ENCODE measurements at regions not wholly inside any gene's neighbourhood (a gene's known extent, or its start where the extent isn't known, plus 50 kb on each side); places are given as distances from the start of the nearest gene placed in this dataset.

DNA sequence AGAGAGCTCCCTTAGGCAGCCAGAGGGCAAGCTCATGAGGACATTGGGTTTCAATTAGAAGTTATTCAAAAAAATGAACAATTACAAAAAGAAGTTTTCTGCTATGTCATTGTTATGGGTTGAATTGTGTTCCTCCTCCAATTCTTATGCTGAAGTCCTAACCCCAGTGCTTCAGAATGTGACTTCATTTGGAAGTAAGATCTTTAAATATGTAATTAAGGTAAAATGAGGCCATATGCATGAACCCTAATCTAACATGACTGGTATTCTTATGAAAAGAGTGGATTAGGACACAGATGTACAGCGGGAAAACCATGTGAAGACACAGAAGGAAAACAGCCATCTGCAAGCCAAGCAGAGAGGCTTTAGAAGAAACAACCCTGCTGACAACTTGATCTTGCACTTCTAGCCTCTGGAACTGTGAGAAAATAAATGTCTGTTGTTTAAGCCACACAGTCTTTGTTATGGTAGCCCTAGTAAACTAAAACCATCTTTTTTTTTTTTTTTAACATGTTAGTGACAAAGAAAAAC, 929.6 kb downstream of the EPHA3 start:
- Histone ChIP-seq H3K9me3 (ENCODE audit: insufficient read depth, low read depth) (0 out of 2 replicates have a peak, but pooled peaks cover 3% of the 10 kb centered on the region), H2AFZ (no peak overlapping the region), H3K79me2 (ENCODE audit: low read depth) (no peaks in the 10 kb centered on the region), H3K27me3 (ENCODE audit: insufficient read depth, low read depth) (no peaks in the 10 kb centered on the region), H3K27ac (no peak overlapping the region), H3K9me2 (ENCODE audit: insufficient read depth) (0 out of 2 replicates have a peak, but pooled peaks cover 5% of the 10 kb centered on the region), H3K36me3 (ENCODE audit: low read depth) (no peaks in the 10 kb centered on the region), H3K4me1 (replicated peaks; ENCODE audit: insufficient read depth) (no peaks in the 10 kb centered on the region), H3K4me3 (no peak overlapping the region), H4K20me1 (ENCODE audit: insufficient read depth) (no peaks in the 10 kb centered on the region), H3F3A (ENCODE audit: insufficient read depth, low read depth) (no peaks in the 10 kb centered on the region), H3K4me2 (no peak overlapping the region)
- TF ChIP-seq EZH2 (IDR thresholded peaks at IDR 0.05; ENCODE audit: low read depth), result no peak
- TF ChIP-seq, protein P1, sequence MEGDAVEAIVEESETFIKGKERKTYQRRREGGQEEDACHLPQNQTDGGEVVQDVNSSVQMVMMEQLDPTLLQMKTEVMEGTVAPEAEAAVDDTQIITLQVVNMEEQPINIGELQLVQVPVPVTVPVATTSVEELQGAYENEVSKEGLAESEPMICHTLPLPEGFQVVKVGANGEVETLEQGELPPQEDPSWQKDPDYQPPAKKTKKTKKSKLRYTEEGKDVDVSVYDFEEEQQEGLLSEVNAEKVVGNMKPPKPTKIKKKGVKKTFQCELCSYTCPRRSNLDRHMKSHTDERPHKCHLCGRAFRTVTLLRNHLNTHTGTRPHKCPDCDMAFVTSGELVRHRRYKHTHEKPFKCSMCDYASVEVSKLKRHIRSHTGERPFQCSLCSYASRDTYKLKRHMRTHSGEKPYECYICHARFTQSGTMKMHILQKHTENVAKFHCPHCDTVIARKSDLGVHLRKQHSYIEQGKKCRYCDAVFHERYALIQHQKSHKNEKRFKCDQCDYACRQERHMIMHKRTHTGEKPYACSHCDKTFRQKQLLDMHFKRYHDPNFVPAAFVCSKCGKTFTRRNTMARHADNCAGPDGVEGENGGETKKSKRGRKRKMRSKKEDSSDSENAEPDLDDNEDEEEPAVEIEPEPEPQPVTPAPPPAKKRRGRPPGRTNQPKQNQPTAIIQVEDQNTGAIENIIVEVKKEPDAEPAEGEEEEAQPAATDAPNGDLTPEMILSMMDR (conservative IDR thresholded peaks at IDR 0.05), result no peak
- CTCF ChIA-PET, result no interaction called here
- no TSS peak for BruUV-seq (replicated peaks)
- intact Hi-C loops (cut with micrococcal nuclease; ENCODE audit: unreplicated experiment), result no loop called here
- POLR2A ChIA-PET (ENCODE audit: unreplicated experiment), result no interaction called here
- DNase-seq, result no peak

DNA sequence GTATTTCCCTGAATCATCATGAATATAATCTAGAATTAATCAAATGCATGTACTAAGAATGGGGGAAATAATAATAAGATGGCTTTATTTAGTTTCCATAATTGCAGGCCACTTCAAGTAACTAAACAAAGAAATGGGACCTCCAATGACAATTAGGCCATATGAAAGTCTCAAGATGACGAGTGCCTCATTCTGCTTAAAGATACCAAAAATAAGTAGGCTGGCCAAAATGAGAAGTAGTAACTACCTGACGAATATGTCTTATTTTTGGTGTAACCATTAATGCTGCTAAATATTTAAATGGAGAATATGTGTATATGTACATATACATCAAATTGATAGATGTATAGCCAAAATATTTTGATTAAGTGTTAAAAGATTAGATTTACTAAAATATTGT, 932.6 kb downstream of the EPHA3 start:
- H3K27ac ChIP-seq, result no peak overlapping the region
- TF ChIP-seq EZH2 (IDR thresholded peaks at IDR 0.05; ENCODE audit: low read depth), result no peak
- TF ChIP-seq, protein P1 (conservative IDR thresholded peaks at IDR 0.05), result no peak
- H3K27me3 ChIP-seq (ENCODE audit: insufficient read depth, low read depth), result no peaks in the 10 kb centered on the region
- no peak overlapping the region for H3K4me2 ChIP-seq
- no TSS peak for BruUV-seq (replicated peaks)
- ChIA-PET CTCF (no interaction called here), POLR2A (ENCODE audit: unreplicated experiment) (no interaction called here)
- H3K9me2 ChIP-seq (ENCODE audit: insufficient read depth), result peaks cover 5% of the 10 kb centered on the region; the same call in 1 of the 2 replicates
- no peaks in the 10 kb centered on the region for H3K36me3 ChIP-seq (ENCODE audit: low read depth)
- no peak overlapping the region for H2AFZ ChIP-seq
- intact Hi-C loops (cut with micrococcal nuclease; ENCODE audit: unreplicated experiment), result no loop called here
- no peaks in the 10 kb centered on the region for H3K4me1 ChIP-seq (replicated peaks; ENCODE audit: insufficient read depth)
- DNase-seq, result no peak
- no peaks in the 10 kb centered on the region for H3K9me3 ChIP-seq (ENCODE audit: insufficient read depth, low read depth)
- H3K79me2 ChIP-seq (ENCODE audit: low read depth), result no peaks in the 10 kb centered on the region
- no peak overlapping the region for H3K4me3 ChIP-seq
- H4K20me1 ChIP-seq (ENCODE audit: insufficient read depth), result no peaks in the 10 kb centered on the region
- H3F3A ChIP-seq (ENCODE audit: insufficient read depth, low read depth), result no peaks in the 10 kb centered on the region

DNA sequence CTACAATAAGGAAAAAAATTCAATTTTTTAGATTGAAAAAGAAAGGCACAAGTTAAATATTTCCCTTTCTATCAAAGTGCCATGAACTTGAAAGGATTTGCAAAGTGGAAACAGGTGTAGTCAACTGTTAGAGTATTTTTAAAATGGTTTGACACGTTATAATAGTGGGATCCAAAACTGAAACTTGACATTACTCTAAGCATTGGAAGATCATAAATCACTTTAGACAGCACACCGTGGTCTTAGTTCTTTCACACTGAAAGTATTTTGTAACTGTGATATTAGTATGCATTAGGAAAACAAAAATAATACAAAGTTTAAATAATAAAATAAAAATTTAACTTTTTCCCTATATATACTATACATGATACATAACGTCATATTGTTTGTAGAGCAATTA, 933.1 kb downstream of the EPHA3 start:
- no peak for DNase-seq
- no peak for TF ChIP-seq EZH2 (IDR thresholded peaks at IDR 0.05; ENCODE audit: low read depth)
- TF ChIP-seq, protein P1 (conservative IDR thresholded peaks at IDR 0.05), result no peak
- Histone ChIP-seq H3K9me3 (ENCODE audit: insufficient read depth, low read depth) (no peaks in the 10 kb centered on the region), H3K27ac (no peak overlapping the region), H2AFZ (no peak overlapping the region), H3F3A (ENCODE audit: insufficient read depth, low read depth) (no peaks in the 10 kb centered on the region), H3K4me3 (no peak overlapping the region), H3K79me2 (ENCODE audit: low read depth) (no peaks in the 10 kb centered on the region), H3K4me2 (no peak overlapping the region), H3K27me3 (ENCODE audit: insufficient read depth, low read depth) (no peaks in the 10 kb centered on the region), H3K4me1 (replicated peaks; ENCODE audit: insufficient read depth) (no peaks in the 10 kb centered on the region), H3K9me2 (ENCODE audit: insufficient read depth) (peaks cover 5% of the 10 kb centered on the region; the same call in 1 of the 2 replicates), H4K20me1 (ENCODE audit: insufficient read depth) (no peaks in the 10 kb centered on the region), H3K36me3 (ENCODE audit: low read depth) (no peaks in the 10 kb centered on the region)
- CTCF ChIA-PET, result no interaction called here
- intact Hi-C loops (cut with micrococcal nuclease; ENCODE audit: unreplicated experiment), result no loop called here
- no TSS peak for BruUV-seq (replicated peaks)
- POLR2A ChIA-PET (ENCODE audit: unreplicated experiment), result no interaction called here
